H9 (cell line): ENCODE measurements at regions not wholly inside any gene's neighbourhood (a gene's known extent, or its start where the extent isn't known, plus 50 kb on each side); places are given as distances from the start of the nearest gene placed in this dataset.

Experiments used
- DNase-seq: peaks from one replicate; pipeline ENCODE4 v3.0.0-alpha.2; 2017
- H2AFZ ChIP-seq: one replicate; pipeline ENCODE4 v1.6.1; 2013; ENCODE audit warnings: mild to moderate bottlenecking, low read length, control low read depth, moderate library complexity
- H2AK5ac ChIP-seq: 2 replicates; pipeline ENCODE4 v1.6.1; 2013; ENCODE audit warnings: low read length, control low read depth, mixed read lengths; ENCODE audit not compliant: insufficient read length
- H2BK120ac ChIP-seq: one replicate; pipeline ENCODE4 v1.6.1; 2013; ENCODE audit warnings: low read depth, mild to moderate bottlenecking, low read length, control low read depth, inconsistent platforms; ENCODE audit not compliant: poor library complexity, severe bottlenecking
- H2BK12ac ChIP-seq: 2 replicates; pipeline ENCODE4 v1.6.1; 2013; ENCODE audit warnings: low read length, control low read depth, mixed read lengths, low read depth; ENCODE audit not compliant: insufficient read length
- H2BK15ac ChIP-seq: 2 replicates; pipeline ENCODE4 v1.6.1; 2013; ENCODE audit warnings: low read depth, low read length, control low read depth
- H2BK20ac ChIP-seq: one replicate; pipeline ENCODE4 v1.6.1; 2013; ENCODE audit warnings: low read depth, mild to moderate bottlenecking, low read length, control low read depth, inconsistent platforms; ENCODE audit not compliant: poor library complexity, severe bottlenecking
- H2BK5ac ChIP-seq: 2 replicates; pipeline ENCODE4 v1.6.1; 2013; ENCODE audit warnings: low read length, control low read depth, mixed read lengths; ENCODE audit not compliant: insufficient read length
- H3K14ac ChIP-seq: 2 replicates; pipeline ENCODE4 v1.6.1; 2013; ENCODE audit warnings: low read length, control low read depth; ENCODE audit not compliant: insufficient read depth
- H3K18ac ChIP-seq: 2 replicates; pipeline ENCODE4 v1.6.1; 2013; ENCODE audit warnings: low read depth, mild to moderate bottlenecking, mixed read lengths, low read length, control low read depth; ENCODE audit not compliant: insufficient read length
- H3K23ac ChIP-seq: 2 replicates; pipeline ENCODE4 v1.6.1; 2013; ENCODE audit warnings: low read length, control low read depth, mixed read lengths, low read depth; ENCODE audit not compliant: insufficient read length
- H3K23me2 ChIP-seq: 2 replicates; pipeline ENCODE4 v1.6.1; 2013; ENCODE audit warnings: low read depth, mild to moderate bottlenecking, mixed read lengths, low read length, control low read depth; ENCODE audit not compliant: insufficient read length, poor library complexity, severe bottlenecking
- H3K27ac ChIP-seq: 2 replicates; pipeline ENCODE4 v1.5.1; 2013; ENCODE audit warnings: low read length, control low read depth, mixed read lengths, low read depth; ENCODE audit not compliant: insufficient read length
- H3K27me3 ChIP-seq: 2 replicates; pipeline ENCODE4 v1.6.1; 2013; ENCODE audit warnings: low read length, control low read depth, inconsistent platforms; ENCODE audit not compliant: insufficient read depth
- H3K4ac ChIP-seq: 2 replicates; pipeline ENCODE4 v1.6.1; 2013; ENCODE audit warnings: low read depth, mild to moderate bottlenecking, control low read depth, inconsistent platforms, low read length, moderate library complexity
- H3K4me1 ChIP-seq: 2 replicates; pipeline ENCODE4 v1.6.1; 2013; ENCODE audit warnings: low read length, control low read depth, inconsistent platforms; ENCODE audit not compliant: insufficient read depth
- H3K4me2 ChIP-seq: 2 replicates; pipeline ENCODE4 v1.6.1; 2013; ENCODE audit warnings: low read length, control low read depth, mixed read lengths; ENCODE audit not compliant: insufficient read length, insufficient read depth
- H3K56ac ChIP-seq: 2 replicates; pipeline ENCODE4 v1.6.1; 2013; ENCODE audit warnings: low read depth, mild to moderate bottlenecking, mixed read lengths, low read length, control low read depth; ENCODE audit not compliant: insufficient read length
- H3K79me1 ChIP-seq: 2 replicates; pipeline ENCODE4 v1.6.1; 2013; ENCODE audit warnings: low read depth, mild to moderate bottlenecking, moderate library complexity, low read length, control low read depth, inconsistent platforms; ENCODE audit not compliant: insufficient read depth, poor library complexity, severe bottlenecking
- H3K79me2 ChIP-seq: 2 replicates; pipeline ENCODE4 v1.6.1; 2013; ENCODE audit warnings: low read length, control low read depth, inconsistent platforms; ENCODE audit not compliant: insufficient read depth
- H3K9ac ChIP-seq: 2 replicates; pipeline ENCODE4 v1.6.1; 2013; ENCODE audit warnings: low read length, control low read depth, mixed read lengths; ENCODE audit not compliant: insufficient read length; ENCODE audit errors: extremely low read depth
- H3K9me3 ChIP-seq: one replicate; pipeline ENCODE4 v1.6.1; 2013; ENCODE audit warnings: low read depth, low read length, inconsistent platforms; ENCODE audit not compliant: control insufficient read depth
- H3T11ph ChIP-seq: one replicate; pipeline ENCODE4 v1.6.1; 2013; ENCODE audit warnings: mild to moderate bottlenecking, low read length, control low read depth, inconsistent platforms
- H4K20me1 ChIP-seq: one replicate; pipeline ENCODE4 v1.6.1; 2013; ENCODE audit not compliant: control insufficient read depth, insufficient read length, insufficient read depth
- H4K5ac ChIP-seq: 2 replicates; pipeline ENCODE4 v1.6.1; 2013; ENCODE audit warnings: low read depth, mild to moderate bottlenecking, mixed read lengths, low read length, control low read depth; ENCODE audit not compliant: insufficient read length
- H4K8ac ChIP-seq: replicated peaks from 2 replicates; pipeline ENCODE4 v1.6.1; 2013; ENCODE audit warnings: low read length, control low read depth, mixed read lengths, low read depth; ENCODE audit not compliant: insufficient read length
- H4K91ac ChIP-seq: 2 replicates; pipeline ENCODE4 v1.6.1; 2013; ENCODE audit warnings: low read depth, mild to moderate bottlenecking, moderate library complexity, mixed read lengths, low read length, control low read depth; ENCODE audit not compliant: insufficient read length
- H3K27ac Mint-ChIP-seq, 3 experiments: 2 replicates in 2 of 3; 3 replicates in 1 of 3; pipeline ENCODE4 v1.8.0; 2020 to 2021; ENCODE audit warnings: mixed read lengths in 3 of 3, mild to moderate bottlenecking in 1 of 3, moderate library complexity in 1 of 3
- H3K27me3 Mint-ChIP-seq: 2 replicates; pipeline ENCODE4 v1.8.0; 2021; ENCODE audit warnings: low read depth, mild to moderate bottlenecking, moderate library complexity, mixed read lengths
- H3K36me3 Mint-ChIP-seq, 3 experiments: 2 replicates in 2 of 3; 3 replicates in 1 of 3; pipeline ENCODE4 v1.8.0; 2020 to 2021; ENCODE audit warnings: low read depth in 3 of 3, mixed read lengths in 3 of 3; ENCODE audit not compliant: insufficient read depth in 1 of 3
- H3K4me1 Mint-ChIP-seq, 2 experiments: 2 replicates each; pipeline ENCODE4 v1.8.0; 2020; ENCODE audit warnings: mixed read lengths in 2 of 2
- H3K4me3 Mint-ChIP-seq, 2 experiments: 2 replicates in 1 of 2; 3 replicates in 1 of 2; pipeline ENCODE4 v1.8.0; 2020 to 2021; ENCODE audit warnings: mild to moderate bottlenecking in 2 of 2, mixed read lengths in 2 of 2, moderate library complexity in 1 of 2
- H3K9me3 Mint-ChIP-seq, 2 experiments: 2 replicates in 1 of 2; 3 replicates in 1 of 2; pipeline ENCODE4 v1.8.0; 2020; ENCODE audit warnings: mild to moderate bottlenecking in 2 of 2, mixed read lengths in 2 of 2, moderate library complexity in 1 of 2
- CTCF ChIP-seq: fragments of 200-600 bp; sonication (generic); conservative IDR thresholded peaks from 3 replicates; pipeline ENCODE4 v1.8.0; 2021; ENCODE audit warnings: antibody characterized with exemption, mild to moderate bottlenecking
- WGBS: extraction: QIAGEN DNeasy Blood & Tissue Kit; methylation state at CpG from one replicate; pipeline ENCODE4 v1.1.7; 2013; ENCODE audit warnings: missing lambda C conversion rate, low lambda C conversion rate, mixed read lengths; ENCODE audit not compliant: insufficient read length; ENCODE audit errors: extremely low coverage; 5-methylcytosine and 5-hydroxymethylcytosine counted together

GRCh38 chr2:120943403-120944034 lies 207.9 kb downstream of the GLI2 start:
- H2AFZ ChIP-seq, result no peak overlapping the region
- no peak overlapping the region for H2AK5ac ChIP-seq
- Mint-ChIP-seq H3K27ac (peak overlapping the region in 2 of 3 experiments; percentile 87 to 89; a peak in 4 of 7 replicates), H3K27me3 (peaks cover 1% of the 10 kb centered on the region; the same call in 1 of the 2 replicates), H3K36me3 (peaks cover 5 to 20% (median 15%) of the 10 kb centered on the region in 3 experiments; a peak in 6 of 7 replicates), H3K9me3 (no peaks in the 10 kb centered on the region), H3K4me3 (no peak overlapping the region), H3K4me1 (peaks cover 10 to 16% of the 10 kb centered on the region in 2 experiments; a peak in 3 of 4 replicates)
- H3K23me2 ChIP-seq, result no peaks in the 10 kb centered on the region
- no peak overlapping the region for H3K56ac ChIP-seq
- H2BK12ac ChIP-seq, result no peak overlapping the region
- H2BK120ac ChIP-seq, result no peak overlapping the region
- no peaks in the 10 kb centered on the region for H3K79me1 ChIP-seq
- no peak overlapping the region for H3K27ac ChIP-seq
- H3K79me2 ChIP-seq, result no peaks in the 10 kb centered on the region; the same call in 1 of the 2 replicates
- no peak overlapping the region for H4K8ac ChIP-seq
- no peak overlapping the region for H3K23ac ChIP-seq
- no peak overlapping the region for H2BK15ac ChIP-seq
- no CpG with 5 or more reads among the region's 9 CpGs for WGBS
- no peaks in the 10 kb centered on the region for H4K20me1 ChIP-seq
- no peak overlapping the region for H3T11ph ChIP-seq
- no peak overlapping the region for H3K4me2 ChIP-seq
- H3K9ac ChIP-seq, result no peak overlapping the region
- H3K9me3 ChIP-seq, result no peaks in the 10 kb centered on the region
- H2BK5ac ChIP-seq, result no peak overlapping the region
- no peak overlapping the region for H3K18ac ChIP-seq
- no peak overlapping the region for H4K5ac ChIP-seq
- H3K4ac ChIP-seq, result no peak overlapping the region
- no peak for DNase-seq
- H3K4me1 ChIP-seq, result no peaks in the 10 kb centered on the region; the same call in 1 of the 2 replicates
- H3K14ac ChIP-seq, result no peak overlapping the region
- TF ChIP-seq CTCF, result no peak
- no peaks in the 10 kb centered on the region for H3K27me3 ChIP-seq
- no peak overlapping the region for H2BK20ac ChIP-seq
- no peak overlapping the region for H4K91ac ChIP-seq
